H1 (cell line): ENCODE measurements at regions not wholly inside any gene's neighbourhood (a gene's known extent, or its start where the extent isn't known, plus 50 kb on each side); places are given as distances from the start of the nearest gene placed in this dataset.

ENCODE experiments used
- CBX5 ChIP-seq: fragments of 300-800, 300-1000 bp; sonication (generic); IDR thresholded peaks from 2 replicates; pipeline ENCODE4 v1.7.1; 2016; ENCODE audit warnings: antibody characterized with exemption, low read length, low read depth
- RAD21 ChIP-seq, 2 experiments: IDR thresholded peaks in 1 of 2; conservative IDR thresholded peaks in 1 of 2; 2 replicates each; pipeline ENCODE4 v1.6.1; 2011; ENCODE audit warnings: low read depth in 2 of 2, low read length in 2 of 2, improper control_type of control experiment in 1 of 2, inconsistent platforms in 1 of 2, mild to moderate bottlenecking in 1 of 2, moderate library complexity in 1 of 2
- RXRA ChIP-seq: IDR thresholded peaks from 2 replicates; pipeline ENCODE4 v1.6.1; 2011; ENCODE audit warnings: low read depth, mild to moderate bottlenecking, low read length, moderate library complexity; ENCODE audit not compliant: insufficient read depth
- SIRT6 ChIP-seq: IDR thresholded peaks from one replicate; pipeline ENCODE4 v1.7.1; 2012; ENCODE audit warnings: low read length, inconsistent platforms
- YY1 ChIP-seq: IDR thresholded peaks from 2 replicates; pipeline ENCODE4 v1.6.1; 2011; ENCODE audit warnings: low read depth, mild to moderate bottlenecking, low read length
- TF ChIP-seq, protein P1 (sequence below): fragments of 300-600 bp; sonication (generic); IDR thresholded peaks from 2 replicates; pipeline ENCODE4 v1.7.1; 2012; ENCODE audit warnings: low read length, moderate library complexity, mild to moderate bottlenecking, inconsistent platforms; ENCODE audit not compliant: insufficient replicate concordance

DNA sequence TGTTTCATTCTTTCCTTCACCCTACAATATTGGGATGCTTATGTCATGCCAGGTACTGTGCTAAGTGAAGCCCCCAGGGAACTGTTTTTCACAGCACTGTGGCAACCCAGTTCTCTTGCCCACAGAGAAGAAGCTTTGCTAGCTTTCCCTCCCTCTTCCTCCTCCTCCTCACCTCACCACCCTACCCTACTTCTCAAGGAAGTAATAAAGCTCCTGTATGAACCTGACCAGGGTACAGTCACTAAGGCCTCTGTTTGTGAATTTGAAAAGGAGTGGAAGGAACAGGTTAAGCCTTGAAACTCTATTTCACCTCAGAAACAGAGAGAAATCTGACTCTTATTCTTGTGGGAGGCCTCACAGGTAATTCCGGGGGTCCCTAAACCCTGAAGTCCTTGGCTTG is 219.4 kb upstream of the RADX start (continued):
- TF ChIP-seq CBX5 (no peak), RAD21 (IDR thresholded peaks at IDR 0.05 in 1 of 2, conservative IDR thresholded peaks at IDR 0.05 in 1 of 2; ENCODE audit: low read depth in 2 of 2, low read length in 2 of 2) (no peak), YY1 (no peak), SIRT6 (no peak), RXRA (no peak)
- TF ChIP-seq, protein P1, sequence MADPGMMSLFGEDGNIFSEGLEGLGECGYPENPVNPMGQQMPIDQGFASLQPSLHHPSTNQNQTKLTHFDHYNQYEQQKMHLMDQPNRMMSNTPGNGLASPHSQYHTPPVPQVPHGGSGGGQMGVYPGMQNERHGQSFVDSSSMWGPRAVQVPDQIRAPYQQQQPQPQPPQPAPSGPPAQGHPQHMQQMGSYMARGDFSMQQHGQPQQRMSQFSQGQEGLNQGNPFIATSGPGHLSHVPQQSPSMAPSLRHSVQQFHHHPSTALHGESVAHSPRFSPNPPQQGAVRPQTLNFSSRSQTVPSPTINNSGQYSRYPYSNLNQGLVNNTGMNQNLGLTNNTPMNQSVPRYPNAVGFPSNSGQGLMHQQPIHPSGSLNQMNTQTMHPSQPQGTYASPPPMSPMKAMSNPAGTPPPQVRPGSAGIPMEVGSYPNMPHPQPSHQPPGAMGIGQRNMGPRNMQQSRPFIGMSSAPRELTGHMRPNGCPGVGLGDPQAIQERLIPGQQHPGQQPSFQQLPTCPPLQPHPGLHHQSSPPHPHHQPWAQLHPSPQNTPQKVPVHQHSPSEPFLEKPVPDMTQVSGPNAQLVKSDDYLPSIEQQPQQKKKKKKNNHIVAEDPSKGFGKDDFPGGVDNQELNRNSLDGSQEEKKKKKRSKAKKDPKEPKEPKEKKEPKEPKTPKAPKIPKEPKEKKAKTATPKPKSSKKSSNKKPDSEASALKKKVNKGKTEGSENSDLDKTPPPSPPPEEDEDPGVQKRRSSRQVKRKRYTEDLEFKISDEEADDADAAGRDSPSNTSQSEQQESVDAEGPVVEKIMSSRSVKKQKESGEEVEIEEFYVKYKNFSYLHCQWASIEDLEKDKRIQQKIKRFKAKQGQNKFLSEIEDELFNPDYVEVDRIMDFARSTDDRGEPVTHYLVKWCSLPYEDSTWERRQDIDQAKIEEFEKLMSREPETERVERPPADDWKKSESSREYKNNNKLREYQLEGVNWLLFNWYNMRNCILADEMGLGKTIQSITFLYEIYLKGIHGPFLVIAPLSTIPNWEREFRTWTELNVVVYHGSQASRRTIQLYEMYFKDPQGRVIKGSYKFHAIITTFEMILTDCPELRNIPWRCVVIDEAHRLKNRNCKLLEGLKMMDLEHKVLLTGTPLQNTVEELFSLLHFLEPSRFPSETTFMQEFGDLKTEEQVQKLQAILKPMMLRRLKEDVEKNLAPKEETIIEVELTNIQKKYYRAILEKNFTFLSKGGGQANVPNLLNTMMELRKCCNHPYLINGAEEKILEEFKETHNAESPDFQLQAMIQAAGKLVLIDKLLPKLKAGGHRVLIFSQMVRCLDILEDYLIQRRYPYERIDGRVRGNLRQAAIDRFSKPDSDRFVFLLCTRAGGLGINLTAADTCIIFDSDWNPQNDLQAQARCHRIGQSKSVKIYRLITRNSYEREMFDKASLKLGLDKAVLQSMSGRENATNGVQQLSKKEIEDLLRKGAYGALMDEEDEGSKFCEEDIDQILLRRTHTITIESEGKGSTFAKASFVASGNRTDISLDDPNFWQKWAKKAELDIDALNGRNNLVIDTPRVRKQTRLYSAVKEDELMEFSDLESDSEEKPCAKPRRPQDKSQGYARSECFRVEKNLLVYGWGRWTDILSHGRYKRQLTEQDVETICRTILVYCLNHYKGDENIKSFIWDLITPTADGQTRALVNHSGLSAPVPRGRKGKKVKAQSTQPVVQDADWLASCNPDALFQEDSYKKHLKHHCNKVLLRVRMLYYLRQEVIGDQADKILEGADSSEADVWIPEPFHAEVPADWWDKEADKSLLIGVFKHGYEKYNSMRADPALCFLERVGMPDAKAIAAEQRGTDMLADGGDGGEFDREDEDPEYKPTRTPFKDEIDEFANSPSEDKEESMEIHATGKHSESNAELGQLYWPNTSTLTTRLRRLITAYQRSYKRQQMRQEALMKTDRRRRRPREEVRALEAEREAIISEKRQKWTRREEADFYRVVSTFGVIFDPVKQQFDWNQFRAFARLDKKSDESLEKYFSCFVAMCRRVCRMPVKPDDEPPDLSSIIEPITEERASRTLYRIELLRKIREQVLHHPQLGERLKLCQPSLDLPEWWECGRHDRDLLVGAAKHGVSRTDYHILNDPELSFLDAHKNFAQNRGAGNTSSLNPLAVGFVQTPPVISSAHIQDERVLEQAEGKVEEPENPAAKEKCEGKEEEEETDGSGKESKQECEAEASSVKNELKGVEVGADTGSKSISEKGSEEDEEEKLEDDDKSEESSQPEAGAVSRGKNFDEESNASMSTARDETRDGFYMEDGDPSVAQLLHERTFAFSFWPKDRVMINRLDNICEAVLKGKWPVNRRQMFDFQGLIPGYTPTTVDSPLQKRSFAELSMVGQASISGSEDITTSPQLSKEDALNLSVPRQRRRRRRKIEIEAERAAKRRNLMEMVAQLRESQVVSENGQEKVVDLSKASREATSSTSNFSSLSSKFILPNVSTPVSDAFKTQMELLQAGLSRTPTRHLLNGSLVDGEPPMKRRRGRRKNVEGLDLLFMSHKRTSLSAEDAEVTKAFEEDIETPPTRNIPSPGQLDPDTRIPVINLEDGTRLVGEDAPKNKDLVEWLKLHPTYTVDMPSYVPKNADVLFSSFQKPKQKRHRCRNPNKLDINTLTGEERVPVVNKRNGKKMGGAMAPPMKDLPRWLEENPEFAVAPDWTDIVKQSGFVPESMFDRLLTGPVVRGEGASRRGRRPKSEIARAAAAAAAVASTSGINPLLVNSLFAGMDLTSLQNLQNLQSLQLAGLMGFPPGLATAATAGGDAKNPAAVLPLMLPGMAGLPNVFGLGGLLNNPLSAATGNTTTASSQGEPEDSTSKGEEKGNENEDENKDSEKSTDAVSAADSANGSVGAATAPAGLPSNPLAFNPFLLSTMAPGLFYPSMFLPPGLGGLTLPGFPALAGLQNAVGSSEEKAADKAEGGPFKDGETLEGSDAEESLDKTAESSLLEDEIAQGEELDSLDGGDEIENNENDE, result no peak
